Natural killer cell treated with Interleukin-12 subunit alpha and Interleukin-12 subunit beta and Interleukin-15 and Interleukin-18, amount 100 ng/mL, for 72 hours (primary cell): ENCODE measurements at regions not wholly inside any gene's neighbourhood (a gene's known extent, or its start where the extent isn't known, plus 50 kb on each side); places are given as distances from the start of the nearest gene placed in this dataset.
"Not testable (repeated sequence)": the region's sequence is repeated elsewhere in the genome, so short reads cannot be mapped to it uniquely, and the experiment has no call there.

Experiments
- ATAC-seq, 2 donors: fragments of 150-1000 bp; cut with Tn5 transposase in 1 of 2; sonication (Bioruptor Pico), chemical (Tn5 transposase) in 1 of 2; 2 replicates each; pipeline ENCODE4 v1.10.0; 2021
- DNase-seq: peaks from one replicate; pipeline ENCODE4 v3.0.0; 2022; ENCODE audit warnings: low spot score
- H3K27ac Mint-ChIP-seq, 2 donors: 1 replicate in 1 of 2; 2 replicates in 1 of 2; pipeline ENCODE4 v1.8.0; 2022; ENCODE audit warnings: mixed read lengths in 2 of 2, mild to moderate bottlenecking in 1 of 2, moderate library complexity in 1 of 2
- H3K27me3 Mint-ChIP-seq, 2 donors: 1 replicate in 1 of 2; 2 replicates in 1 of 2; pipeline ENCODE4 v1.8.0; 2022; ENCODE audit warnings: mixed read lengths in 2 of 2
- H3K36me3 Mint-ChIP-seq: one replicate; pipeline ENCODE4 v1.8.0; 2022; ENCODE audit warnings: mixed read lengths
- H3K4me1 Mint-ChIP-seq, 2 donors: 1 replicate in 1 of 2; 2 replicates in 1 of 2; pipeline ENCODE4 v1.8.0; 2022; ENCODE audit warnings: low read depth in 2 of 2, mixed read lengths in 2 of 2, mild to moderate bottlenecking in 1 of 2
- H3K4me3 Mint-ChIP-seq: one replicate; pipeline ENCODE4 v1.8.0; 2022; ENCODE audit warnings: mixed read lengths
- H3K9me3 Mint-ChIP-seq: 2 replicates; pipeline ENCODE4 v1.8.0; 2022; ENCODE audit warnings: mixed read lengths

GRCh38 chr16:65314627-65315008 lies 192.8 kb upstream of the CDH11 start:
- Mint-ChIP-seq H3K27ac (no peak overlapping the region), H3K4me3 (no peak overlapping the region), H3K4me1 (no peaks in the 10 kb centered on the region), H3K36me3 (no peaks in the 10 kb centered on the region), H3K27me3 (no peaks in the 10 kb centered on the region), H3K9me3 (no peaks in the 10 kb centered on the region)
- DNase-seq (no peak), ATAC-seq (no peak)

DNA sequence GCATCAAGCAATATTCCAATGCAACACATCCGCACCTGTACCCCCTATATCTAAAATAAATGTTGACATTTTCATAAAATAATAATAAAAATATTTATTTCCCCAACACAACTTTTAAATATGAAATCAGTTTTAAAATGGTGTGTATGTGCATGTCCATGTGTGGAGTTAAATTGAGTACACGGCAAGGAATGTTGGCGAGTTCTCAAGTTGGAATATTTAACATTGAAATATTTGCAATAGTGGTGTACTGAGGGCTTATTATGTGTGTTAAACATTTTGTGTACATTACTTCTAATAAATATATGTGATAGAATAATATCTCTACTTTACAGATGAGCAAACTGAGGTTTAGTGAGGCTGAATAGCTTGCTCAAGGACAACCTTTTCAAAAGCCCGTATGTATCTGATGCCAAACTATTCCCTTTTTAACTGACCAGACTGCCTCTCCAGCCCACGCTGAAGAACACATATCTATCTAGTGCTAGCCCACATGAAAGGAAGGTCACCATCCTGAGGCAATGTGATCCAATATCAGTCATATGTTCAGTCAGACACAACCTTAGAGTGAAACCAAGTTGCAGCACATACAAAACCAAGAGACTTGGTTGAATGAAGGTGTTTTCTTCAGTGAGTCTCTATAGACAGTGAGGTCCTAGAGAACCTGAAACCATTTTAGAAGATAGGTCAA lies 192.2 kb upstream of the CDH11 start:
- Mint-ChIP-seq H3K9me3 (no peaks in the 10 kb centered on the region), H3K27me3 (no peaks in the 10 kb centered on the region), H3K4me1 (no peaks in the 10 kb centered on the region), H3K4me3 (no peak overlapping the region), H3K27ac (no peak overlapping the region), H3K36me3 (no peaks in the 10 kb centered on the region)
- ATAC-seq = no peak
- DNase-seq = no peak

DNA sequence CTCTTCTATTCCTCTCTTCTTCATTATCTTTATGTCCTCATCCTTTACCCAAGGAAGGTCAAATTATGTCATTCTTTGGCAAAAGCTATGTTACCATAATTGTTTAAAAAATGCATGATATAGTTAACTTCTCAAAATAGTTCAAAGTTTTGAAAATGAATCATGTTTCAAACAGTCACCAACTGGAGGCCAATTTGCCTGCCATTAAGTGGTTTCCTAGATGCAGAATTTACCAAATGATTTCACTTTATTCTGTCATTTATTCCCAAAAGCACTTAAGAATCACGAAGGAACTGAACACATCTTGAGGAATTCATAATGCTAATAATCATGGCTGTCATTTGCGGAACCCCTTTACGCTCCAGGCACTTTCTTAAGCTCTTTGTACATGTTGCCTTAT lies 190.9 kb upstream of the CDH11 start:
- ATAC-seq (no peak), DNase-seq (no peak)
- Mint-ChIP-seq H3K36me3 (no peaks in the 10 kb centered on the region), H3K4me3 (no peak overlapping the region), H3K9me3 (no peaks in the 10 kb centered on the region), H3K27ac (no peak overlapping the region), H3K4me1 (no peaks in the 10 kb centered on the region), H3K27me3 (no peaks in the 10 kb centered on the region)

- DNase-seq (no peak), ATAC-seq (no peak)
- Mint-ChIP-seq H3K4me3 (no peak overlapping the region), H3K27ac (no peak overlapping the region), H3K27me3 (no peaks in the 10 kb centered on the region), H3K36me3 (no peaks in the 10 kb centered on the region), H3K4me1 (no peaks in the 10 kb centered on the region), H3K9me3 (no peaks in the 10 kb centered on the region)
Measured at GRCh38 chr16:65312071-65312470, 190.2 kb upstream of the CDH11 start.

GRCh38 chr16:65310491-65310890 lies 188.6 kb upstream of the CDH11 start:
- DNase-seq, H3K9me3 Mint-ChIP-seq, H3K36me3 Mint-ChIP-seq, H3K4me3 Mint-ChIP-seq, ATAC-seq, H3K27ac Mint-ChIP-seq, H3K27me3 Mint-ChIP-seq, H3K4me1 Mint-ChIP-seq: not testable (repeated sequence)

DNA sequence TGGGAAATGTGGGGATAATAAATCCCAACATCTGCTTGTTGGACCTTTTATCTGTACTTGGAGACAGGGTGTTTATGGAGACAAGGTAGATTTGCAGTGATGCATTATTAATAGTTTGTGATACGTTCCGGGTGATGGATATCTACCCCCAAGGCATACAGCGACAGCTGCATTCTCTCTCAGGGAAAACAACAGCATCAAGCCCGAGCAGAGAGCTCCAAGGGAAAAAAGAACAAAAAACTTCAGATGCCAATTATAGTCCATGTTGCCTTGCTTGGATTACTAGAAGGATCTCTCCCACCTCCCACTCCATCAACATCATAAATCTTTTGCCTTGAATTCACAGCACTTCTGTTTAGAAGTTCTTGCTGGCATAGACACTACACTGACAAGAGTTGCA lies 187.5 kb upstream of the CDH11 start:
- no peaks in the 10 kb centered on the region for H3K27me3 Mint-ChIP-seq
- H3K27ac Mint-ChIP-seq = no peak overlapping the region
- H3K36me3 Mint-ChIP-seq = no peaks in the 10 kb centered on the region
- H3K9me3 Mint-ChIP-seq = peaks cover 3% of the 10 kb centered on the region
- H3K4me1 Mint-ChIP-seq = no peaks in the 10 kb centered on the region
- DNase-seq (no peak), ATAC-seq (no peak)
- no peak overlapping the region for H3K4me3 Mint-ChIP-seq

DNA sequence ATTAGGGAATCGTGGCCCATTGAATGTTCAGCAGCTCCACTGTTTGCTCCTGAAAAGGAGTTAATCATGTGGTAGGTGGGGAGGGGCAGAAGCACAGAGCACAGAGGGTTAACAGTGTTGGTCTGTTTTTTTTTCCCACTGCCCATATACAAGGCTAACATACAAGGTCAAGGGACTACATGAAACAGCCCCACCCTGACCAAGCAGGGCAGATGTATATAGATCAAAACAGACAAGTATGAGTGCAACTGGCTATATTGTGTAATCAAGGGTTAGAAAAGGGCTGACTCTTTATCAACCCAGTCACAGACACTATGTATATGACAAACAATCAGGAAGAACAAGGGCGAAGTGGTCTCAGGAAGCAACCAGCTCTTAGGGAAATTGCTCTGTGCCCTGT lies 186.6 kb upstream of the CDH11 start:
- Mint-ChIP-seq H3K36me3 (no peaks in the 10 kb centered on the region), H3K27ac (no peak overlapping the region), H3K4me3 (no peak overlapping the region), H3K27me3 (no peaks in the 10 kb centered on the region), H3K9me3 (peaks cover 3% of the 10 kb centered on the region), H3K4me1 (no peaks in the 10 kb centered on the region)
- ATAC-seq (no peak), DNase-seq (no peak)

- Mint-ChIP-seq H3K9me3 (peaks cover 3% of the 10 kb centered on the region), H3K36me3 (no peaks in the 10 kb centered on the region), H3K27ac (no peak overlapping the region), H3K4me3 (no peak overlapping the region), H3K4me1 (no peaks in the 10 kb centered on the region), H3K27me3 (no peaks in the 10 kb centered on the region)
- DNase-seq = no peak
- no peak for ATAC-seq
Measured at GRCh38 chr16:65307286-65307685, 185.4 kb upstream of the CDH11 start.

DNA sequence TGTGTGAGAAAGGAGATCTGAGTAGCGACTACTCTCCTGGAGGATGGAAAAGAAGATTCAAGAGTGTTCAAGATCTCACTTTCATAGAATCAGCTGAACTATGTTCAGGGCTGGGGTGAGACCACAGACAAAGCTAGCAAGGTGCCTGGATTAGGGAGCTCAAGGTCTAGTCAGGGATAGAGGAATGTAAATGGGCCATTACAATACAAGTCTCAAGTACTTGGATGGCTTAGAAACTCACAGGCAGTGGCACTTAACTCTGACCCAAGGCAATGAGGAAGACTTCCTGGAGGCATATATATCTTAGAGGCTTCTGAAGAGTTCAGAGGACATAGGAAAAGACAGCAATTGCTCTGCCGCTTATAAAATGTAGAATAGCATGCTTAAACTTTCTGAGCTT lies 184.9 kb upstream of the CDH11 start:
- Mint-ChIP-seq H3K36me3 (no peaks in the 10 kb centered on the region), H3K27me3 (no peaks in the 10 kb centered on the region), H3K4me1 (no peaks in the 10 kb centered on the region), H3K27ac (no peak overlapping the region), H3K9me3 (peaks cover 3% of the 10 kb centered on the region), H3K4me3 (no peak overlapping the region)
- DNase-seq (no peak), ATAC-seq (no peak)

DNA sequence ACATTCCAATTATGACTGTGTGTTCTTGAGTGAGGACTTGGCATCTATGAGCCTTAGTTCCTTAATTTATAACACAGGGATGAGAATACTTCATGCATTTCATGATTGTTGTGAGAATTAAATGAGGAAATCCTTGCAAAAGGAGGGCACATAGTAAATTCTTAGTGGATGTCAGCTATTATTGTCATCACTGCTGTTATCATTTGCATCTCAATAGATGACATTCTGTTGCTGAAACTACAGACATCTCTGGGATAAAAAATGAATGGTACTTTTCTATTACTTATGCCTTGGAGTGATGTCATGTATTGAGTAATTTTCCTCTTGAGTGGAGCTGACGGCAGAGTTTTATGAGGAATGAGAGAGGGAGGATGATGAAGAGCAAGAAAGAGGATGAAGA lies 184.4 kb upstream of the CDH11 start:
- no peak for ATAC-seq
- Mint-ChIP-seq H3K9me3 (peaks cover 3% of the 10 kb centered on the region), H3K36me3 (no peaks in the 10 kb centered on the region), H3K4me3 (no peak overlapping the region), H3K4me1 (no peaks in the 10 kb centered on the region), H3K27ac (no peak overlapping the region), H3K27me3 (no peaks in the 10 kb centered on the region)
- DNase-seq = no peak

DNA sequence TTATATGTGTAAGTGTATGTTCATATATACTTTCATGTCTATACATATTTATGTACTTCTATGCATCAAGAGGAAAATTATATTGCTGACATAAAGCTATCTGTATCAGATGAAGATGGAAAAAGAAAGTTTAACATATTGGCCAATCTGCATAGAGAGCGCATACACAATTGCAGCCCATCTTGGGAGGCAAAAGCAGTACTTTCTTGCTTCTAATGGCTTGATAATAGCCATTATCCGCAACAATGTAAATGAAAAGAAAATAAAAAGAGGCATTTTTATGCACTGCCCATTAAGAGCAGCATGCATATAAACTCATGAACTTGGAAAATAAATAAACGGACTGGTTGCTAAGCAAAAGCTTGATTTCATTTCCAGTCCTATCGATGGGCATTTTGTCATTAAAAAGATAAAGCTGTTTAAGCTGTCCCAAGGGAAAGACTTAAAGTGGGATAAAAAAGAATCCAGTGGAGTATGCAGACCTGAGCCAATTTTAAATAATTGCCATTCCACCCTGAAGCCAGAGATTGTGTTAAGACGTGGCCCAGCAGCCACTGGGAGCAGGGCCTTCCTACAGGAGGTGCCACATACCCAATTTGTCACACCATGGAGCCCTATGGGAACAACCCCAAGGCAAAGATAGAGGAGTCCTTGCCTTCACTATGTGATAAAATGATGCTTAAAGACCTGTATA lies 183.6 kb upstream of the CDH11 start:
- ATAC-seq (no peak), DNase-seq (no peak)
- Mint-ChIP-seq H3K4me1 (no peaks in the 10 kb centered on the region), H3K4me3 (no peak overlapping the region), H3K27me3 (no peaks in the 10 kb centered on the region), H3K36me3 (no peaks in the 10 kb centered on the region), H3K9me3 (peaks cover 3% of the 10 kb centered on the region), H3K27ac (no peak overlapping the region)

DNA sequence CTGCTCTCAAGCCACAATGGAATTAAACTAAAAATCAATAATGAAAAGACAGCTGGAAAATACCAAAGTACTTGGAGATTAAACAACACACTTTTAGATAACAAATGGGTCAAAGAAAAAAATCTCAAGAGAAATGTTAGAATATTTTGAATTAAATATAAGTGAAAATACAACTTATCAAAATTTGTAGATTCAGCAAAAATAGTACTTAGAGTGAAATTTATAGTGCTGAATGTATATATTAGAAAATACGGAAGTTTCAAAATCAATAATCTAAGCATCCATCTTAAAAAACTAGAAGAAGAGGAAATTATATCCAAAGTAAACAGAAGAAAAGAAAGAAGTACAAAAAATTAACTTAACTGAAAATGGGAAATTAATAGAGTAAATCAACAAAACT lies 179.2 kb upstream of the CDH11 start:
- Mint-ChIP-seq H3K4me3 (no peak overlapping the region), H3K9me3 (no peaks in the 10 kb centered on the region), H3K27me3 (no peaks in the 10 kb centered on the region), H3K27ac (no peak overlapping the region), H3K4me1 (no peaks in the 10 kb centered on the region), H3K36me3 (no peaks in the 10 kb centered on the region)
- DNase-seq (no peak), ATAC-seq (no peak)

- ATAC-seq (no peak), DNase-seq (no peak)
- Mint-ChIP-seq H3K27ac (no peak overlapping the region), H3K4me3 (no peak overlapping the region), H3K9me3 (peaks cover 8% of the 10 kb centered on the region), H3K36me3 (no peaks in the 10 kb centered on the region), H3K4me1 (no peaks in the 10 kb centered on the region), H3K27me3 (no peaks in the 10 kb centered on the region)
Measured at GRCh38 chr16:65297453-65297852, 175.6 kb upstream of the CDH11 start.

GRCh38 chr16:65295527-65295926 lies 173.7 kb upstream of the CDH11 start:
- Mint-ChIP-seq H3K27me3 (no peaks in the 10 kb centered on the region), H3K9me3 (peaks cover 8% of the 10 kb centered on the region)

GRCh38 chr16:65294708-65295107 lies 172.8 kb upstream of the CDH11 start:
- Mint-ChIP-seq H3K4me1 (no peaks in the 10 kb centered on the region), H3K27ac (no peak overlapping the region), H3K4me3 (no peak overlapping the region), H3K9me3 (peaks cover 12% of the 10 kb centered on the region), H3K27me3 (no peaks in the 10 kb centered on the region), H3K36me3 (no peaks in the 10 kb centered on the region)
- ATAC-seq (no peak), DNase-seq (no peak)

More at GRCh38 chr16:65295527-65295926, 173.7 kb upstream of the CDH11 start:
- no peak for DNase-seq
- H3K27ac Mint-ChIP-seq = no peak overlapping the region
- no peak overlapping the region for H3K4me3 Mint-ChIP-seq
- H3K36me3 Mint-ChIP-seq = no peaks in the 10 kb centered on the region
- H3K4me1 Mint-ChIP-seq = no peaks in the 10 kb centered on the region
- ATAC-seq = no peak
